Fibroblast of skin of right quadriceps (primary cell): ENCODE measurements at regions not wholly inside any gene's neighbourhood (a gene's known extent, or its start where the extent isn't known, plus 50 kb on each side); places are given as distances from the start of the nearest gene placed in this dataset.
A peak's percentile ranks its signal among the peaks of the same experiment; 100 is the strongest.
"Not testable (repeated sequence)": the region's sequence is repeated elsewhere in the genome, so short reads cannot be mapped to it uniquely, and the experiment has no call there.

Experiments
- DNase-seq: peaks from one replicate; pipeline ENCODE4 v3.0.0-alpha.2; 2013

DNA sequence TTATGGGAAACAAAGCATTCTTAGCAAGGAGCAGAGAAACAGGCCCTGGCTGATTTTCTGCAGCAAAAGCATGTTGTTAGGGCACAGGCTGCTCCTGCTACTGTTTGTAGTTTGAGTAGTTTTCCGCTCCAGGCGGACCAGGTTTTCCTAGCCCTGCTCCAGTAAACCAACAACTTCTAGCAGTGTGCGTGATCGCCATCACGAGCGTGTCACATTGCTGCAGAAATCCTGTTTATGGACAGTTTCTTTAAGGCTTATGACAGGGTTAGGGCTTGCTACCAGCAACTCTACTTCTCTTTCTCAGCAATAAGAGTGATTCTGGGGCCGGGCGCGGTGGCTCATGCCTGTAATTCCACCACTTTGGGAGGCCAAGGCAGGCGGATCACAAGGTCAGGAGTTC, 803.9 kb upstream of the CDH10 start:
- no peak for DNase-seq

DNA sequence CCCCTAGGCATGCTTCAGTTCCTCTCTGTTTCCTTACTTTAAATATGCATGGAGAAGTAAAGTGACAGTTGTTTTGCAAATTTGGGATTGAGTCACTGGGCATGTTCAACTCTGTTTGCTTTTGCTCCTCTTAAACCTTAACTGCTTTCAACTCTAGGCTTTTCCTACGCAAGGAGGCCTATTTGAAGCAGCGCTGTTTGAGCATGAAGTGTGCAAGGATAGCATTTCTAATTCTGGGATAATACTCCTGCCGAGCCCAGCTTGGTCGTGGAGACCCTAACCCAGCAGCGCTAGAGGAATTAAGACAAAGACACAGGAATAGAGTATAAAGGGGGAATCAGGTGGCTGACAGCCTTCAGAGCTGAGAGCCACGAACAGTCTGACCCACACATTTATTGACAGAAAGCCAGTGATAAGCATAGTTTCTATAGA, 803.4 kb upstream of the CDH10 start:
- DNase-seq: no peak

DNA sequence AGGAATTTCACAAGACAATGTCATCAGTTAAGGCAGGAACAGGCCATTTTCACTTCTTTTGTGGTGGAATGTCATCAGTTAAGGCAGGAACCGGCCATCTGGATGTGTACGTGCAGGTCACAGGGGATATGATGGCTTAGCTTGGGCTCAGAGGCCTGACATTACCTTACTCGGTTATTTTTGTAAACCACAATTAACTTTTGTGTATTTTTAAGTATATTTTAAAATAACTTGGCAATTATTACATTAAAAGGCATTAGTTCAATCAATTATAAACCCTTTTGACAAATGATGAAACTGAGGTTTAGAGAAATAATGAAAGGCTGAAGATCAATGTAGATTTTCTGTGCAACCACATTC, 801.3 kb upstream of the CDH10 start:
- DNase-seq: not testable (repeated sequence)

GRCh38 chr5:25445381-25446060, 800.7 kb upstream of the CDH10 start:
- not testable (repeated sequence) for DNase-seq

DNA sequence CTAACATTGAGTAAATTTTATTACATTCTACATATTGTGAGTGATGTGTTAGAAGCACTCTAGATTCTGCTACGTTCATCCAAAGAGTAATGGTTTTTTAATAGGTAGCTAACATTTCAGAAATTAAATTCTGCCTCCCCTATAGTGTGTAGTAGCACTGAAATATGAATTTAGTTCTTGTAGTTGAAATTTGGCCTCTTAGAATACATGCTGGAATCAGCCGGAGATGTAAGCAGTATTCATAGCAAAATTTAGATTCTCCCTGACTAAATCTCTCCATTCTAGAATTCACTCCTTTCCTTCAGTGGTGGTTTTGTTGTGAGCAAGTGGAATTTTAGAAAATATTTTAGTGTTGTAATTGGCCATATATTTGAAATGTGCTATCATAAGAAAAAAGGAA, 799.9 kb upstream of the CDH10 start:
- DNase-seq: no peak

DNA sequence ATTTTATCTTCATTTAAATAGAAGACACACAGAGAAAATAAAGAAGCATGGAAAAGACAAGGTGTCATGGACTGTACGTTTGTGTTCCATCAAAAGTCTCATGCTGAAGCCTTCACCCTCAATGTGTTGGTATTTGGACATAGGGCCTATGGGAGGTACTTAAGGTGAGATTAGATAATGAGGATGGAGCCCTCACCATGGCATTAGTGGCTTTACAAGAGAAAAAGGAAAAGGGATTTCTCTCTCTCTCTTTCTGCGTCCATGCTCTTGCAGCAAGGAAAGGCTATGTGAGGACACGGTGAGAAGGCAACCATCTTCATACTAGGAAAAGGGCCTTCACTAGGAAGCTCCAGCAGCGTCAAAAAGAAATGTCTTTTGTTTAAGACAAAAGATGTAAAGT, 797.0 kb upstream of the CDH10 start:
- DNase-seq: no peak

- DNase-seq: no peak
These were observed 794.2 kb upstream of the CDH10 start for GRCh38 chr5:25439025-25439424.

DNA sequence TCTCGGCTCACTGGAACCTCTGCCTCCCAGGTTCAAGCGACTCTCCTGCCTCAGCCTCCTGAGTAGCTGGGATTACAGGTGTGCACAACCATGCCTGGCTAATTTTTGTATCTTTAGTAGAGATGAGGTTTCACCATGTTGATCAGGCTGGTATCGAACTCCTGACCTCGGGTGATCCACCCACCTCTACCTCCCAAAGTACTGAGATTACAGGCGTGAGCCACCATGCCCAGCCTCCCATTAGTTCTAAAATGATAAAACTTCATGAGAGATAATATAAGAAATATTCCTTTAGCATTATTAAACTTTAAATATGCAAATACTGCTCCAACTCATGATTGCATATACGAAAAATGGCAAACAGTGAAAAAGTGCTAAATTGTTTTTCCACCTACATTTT, 793.6 kb upstream of the CDH10 start:
- DNase-seq: not testable (repeated sequence)

DNA sequence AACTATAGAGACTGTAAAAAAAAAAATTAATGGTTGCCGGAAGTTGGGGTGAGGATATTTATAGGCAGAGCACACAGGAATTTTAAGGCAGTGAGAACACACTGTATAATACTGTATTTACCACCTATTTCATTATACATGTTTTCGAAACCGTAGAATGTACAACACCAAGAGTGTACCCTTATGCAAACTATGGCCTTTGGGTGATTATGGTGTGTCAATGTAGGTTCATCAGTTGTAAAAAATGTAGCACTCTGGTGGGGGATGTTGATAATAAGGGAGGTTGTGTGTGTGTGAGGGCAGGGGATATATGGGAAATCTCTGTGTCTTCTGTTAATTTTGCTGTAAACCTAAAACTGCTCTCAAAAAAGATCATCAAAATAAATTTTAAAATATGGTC, 791.7 kb upstream of the CDH10 start:
- DNase-seq: no peak

GRCh38 chr5:25435882-25436281, 791.1 kb upstream of the CDH10 start:
- no peak for DNase-seq

DNA sequence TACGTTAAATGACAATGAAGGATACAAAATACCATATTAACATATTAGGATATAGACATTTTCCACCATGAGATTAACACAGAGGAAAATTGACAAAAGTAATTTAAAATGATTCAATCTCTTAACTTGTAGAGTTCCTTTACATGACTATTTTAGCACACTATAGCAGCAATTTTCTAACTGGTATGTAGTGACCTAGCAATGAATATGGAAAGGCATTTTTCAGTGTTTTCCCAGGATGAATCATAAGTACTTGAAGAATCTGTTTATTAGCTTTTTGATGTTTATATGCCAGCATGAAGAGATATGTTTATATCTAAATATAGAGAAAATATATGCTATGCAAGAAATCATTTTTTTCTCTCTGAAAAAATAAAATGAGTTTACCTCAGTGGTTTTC, 782.5 kb upstream of the CDH10 start:
- DNase-seq: no peak

DNA sequence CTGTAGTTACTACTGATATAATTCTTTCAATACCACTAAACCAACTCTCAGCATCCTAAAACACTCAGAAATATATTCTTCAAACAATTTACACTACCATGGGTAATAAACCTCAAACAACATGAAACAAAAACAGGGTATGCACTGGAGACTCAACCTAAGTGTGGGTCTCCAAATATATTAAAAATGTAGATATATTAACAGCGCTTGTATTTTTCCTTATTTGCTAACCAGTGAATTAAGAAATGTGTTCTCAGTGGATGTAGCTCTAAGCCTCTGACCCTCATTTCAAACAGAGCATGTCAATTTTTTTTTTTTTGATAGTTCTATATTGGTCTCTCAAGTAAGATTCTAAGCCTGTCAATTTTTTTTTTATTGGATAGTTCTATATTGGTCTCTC, 778.5 kb upstream of the CDH10 start:
- DNase-seq: no peak

- no peak for DNase-seq
These were observed 774.9 kb upstream of the CDH10 start for GRCh38 chr5:25419684-25420083.

DNA sequence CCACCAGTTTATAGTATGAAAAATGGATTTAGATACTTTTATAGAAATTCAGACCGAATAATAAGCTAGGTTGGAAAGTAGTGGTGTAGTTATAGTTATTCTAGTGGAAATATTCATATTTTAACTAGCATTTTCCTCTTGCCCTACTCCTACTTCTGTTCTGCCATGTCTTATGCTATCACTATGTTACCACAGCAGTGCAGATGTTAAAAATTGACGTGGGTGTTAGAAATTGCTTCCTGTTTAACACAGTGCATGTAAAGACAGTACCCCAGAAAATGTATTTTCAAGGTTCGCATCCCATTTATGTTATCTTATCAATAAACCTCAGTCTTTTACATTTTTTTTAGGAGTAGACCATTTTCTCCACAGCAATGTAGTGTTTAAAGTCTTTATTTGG, 774.2 kb upstream of the CDH10 start:
- DNase-seq: no peak

DNA sequence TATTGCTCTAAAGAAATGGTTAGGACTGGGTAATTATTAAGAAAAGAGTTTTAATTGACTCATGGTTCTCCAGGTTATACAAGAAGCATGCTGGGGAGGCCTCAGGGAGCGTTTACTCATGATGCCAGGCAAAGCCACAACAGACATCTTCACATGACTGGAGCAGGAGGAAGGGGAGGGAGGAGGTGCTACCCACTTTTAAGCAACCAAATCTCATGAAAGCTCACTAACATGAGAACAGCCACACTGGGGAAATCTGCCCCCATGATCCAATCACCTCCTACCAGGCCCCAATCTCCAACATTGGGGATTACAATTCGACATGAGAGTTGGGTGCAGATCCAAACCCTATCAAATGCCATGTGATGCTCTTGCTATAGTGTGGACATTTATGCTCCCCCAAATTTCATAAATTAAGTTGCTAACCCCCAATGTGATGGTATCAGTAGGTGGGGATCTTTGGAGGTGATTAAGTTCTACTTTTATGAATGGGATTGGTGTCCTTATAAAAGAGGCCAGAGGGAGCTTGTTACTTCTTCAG, 773.6 kb upstream of the CDH10 start:
- DNase-seq: no peak

DNA sequence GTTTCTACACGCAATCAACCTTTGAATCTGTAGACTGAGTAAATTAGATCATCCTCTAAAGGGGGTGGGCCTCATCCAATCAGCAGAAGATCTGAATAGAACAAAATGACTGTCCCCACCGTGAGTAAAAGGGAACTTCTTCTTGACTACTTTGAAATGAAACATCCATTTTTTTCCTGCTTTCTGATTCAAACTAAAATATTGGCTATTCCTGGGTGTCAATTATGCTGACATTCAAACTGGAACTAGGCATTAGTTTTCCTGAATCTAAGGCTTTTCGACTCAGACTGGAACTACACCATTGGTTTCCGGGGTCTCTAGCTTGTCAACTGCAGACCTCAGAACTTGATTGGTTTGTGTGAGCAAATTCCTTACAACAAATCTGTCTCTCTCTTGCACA, 772.2 kb upstream of the CDH10 start:
- DNase-seq: no peak

GRCh38 chr5:25415970-25416369, 771.2 kb upstream of the CDH10 start:
- no peak for DNase-seq

- DNase-seq: peak; percentile 8
These were observed 770.0 kb upstream of the CDH10 start for GRCh38 chr5:25414742-25415141.

- no peak for DNase-seq
These were observed 767.4 kb upstream of the CDH10 start for GRCh38 chr5:25412116-25412661.

- not testable (repeated sequence) for DNase-seq
These were observed 762.6 kb upstream of the CDH10 start for GRCh38 chr5:25407365-25407764.

- DNase-seq: no peak
These were observed 761.1 kb upstream of the CDH10 start for GRCh38 chr5:25405850-25406249.

DNA sequence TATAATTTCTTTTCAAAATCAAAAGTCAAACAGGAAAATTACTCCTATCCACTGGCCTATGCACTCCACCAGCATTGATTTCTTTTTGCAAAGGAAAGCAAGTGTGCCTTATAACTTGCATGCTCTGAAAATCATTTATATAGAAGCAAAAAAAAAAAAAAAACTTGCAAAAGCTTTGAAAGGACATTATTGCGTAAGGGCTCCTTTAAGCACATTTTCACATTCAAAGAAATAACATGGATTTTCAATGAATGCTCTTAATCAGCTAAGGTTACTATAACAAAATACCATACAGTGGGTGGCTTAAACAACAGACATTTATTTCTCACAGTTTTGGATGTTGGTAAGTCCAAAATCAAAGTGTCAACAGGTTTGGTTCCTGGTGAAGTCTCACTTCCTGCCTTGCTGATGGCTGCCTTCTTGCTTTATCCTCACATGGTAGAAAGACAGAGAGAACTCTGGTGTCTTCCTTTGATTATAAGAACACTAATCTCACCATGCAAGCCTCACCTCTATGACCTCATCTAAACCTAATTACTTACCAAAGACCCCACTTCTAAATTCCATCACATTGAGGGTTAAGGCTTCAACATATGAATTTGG, 755.2 kb upstream of the CDH10 start:
- no peak for DNase-seq

DNA sequence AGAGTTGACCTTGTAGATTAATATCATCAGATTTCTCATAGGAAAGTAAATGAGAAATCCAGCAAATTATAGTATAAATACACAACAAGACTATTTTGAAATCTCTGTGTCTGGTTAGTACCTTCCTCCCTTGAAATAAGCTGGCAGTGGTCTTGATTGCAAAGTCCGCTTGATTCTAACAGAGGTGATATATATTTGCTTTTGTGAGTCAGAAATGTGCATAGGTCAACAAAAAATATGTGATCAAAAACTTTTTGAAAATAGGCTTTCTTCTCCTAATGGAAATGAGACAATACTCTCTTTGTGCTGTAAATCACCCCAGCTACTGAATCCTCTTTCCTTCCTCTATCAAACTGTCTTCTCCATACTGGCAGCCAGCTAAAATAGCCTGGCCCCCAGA, 749.2 kb upstream of the CDH10 start:
- DNase-seq: no peak

GRCh38 chr5:25393256-25393655, 748.5 kb upstream of the CDH10 start:
- no peak for DNase-seq

DNA sequence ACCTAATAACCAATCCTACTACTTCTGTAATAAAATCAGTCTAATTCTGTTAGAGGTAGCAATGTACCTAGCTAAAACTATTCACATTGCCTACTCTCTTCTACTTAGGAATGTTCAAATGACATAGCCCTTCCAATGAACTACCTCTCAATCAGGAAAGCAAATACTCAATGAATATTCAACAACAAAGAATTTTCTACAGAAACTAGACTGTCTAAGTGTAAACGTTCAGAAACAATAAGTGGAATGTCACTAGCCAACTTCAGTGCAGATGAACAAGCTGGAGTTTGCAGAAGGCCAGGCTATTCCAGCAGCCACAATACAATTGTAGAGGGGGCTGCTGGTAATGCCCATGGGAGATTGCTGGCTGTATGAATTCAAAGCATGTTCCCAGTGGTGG, 743.2 kb upstream of the CDH10 start:
- no peak for DNase-seq
